HL-60 (cell line): ENCODE measurements at regions not wholly inside any gene's neighbourhood (a gene's known extent, or its start where the extent isn't known, plus 50 kb on each side); places are given as distances from the start of the nearest gene placed in this dataset.

Experiments
- DNase-seq, 2 experiments: peaks; one replicate each; pipeline ENCODE4 v3.0.0-alpha.2; 2010 to 2020; ENCODE audit warnings: low read depth in 1 of 2, low spot score in 1 of 2
- H3K27ac ChIP-seq: fragments of 250-450 bp; sonication (Bioruptor Pico); replicated peaks from 2 replicates; pipeline ENCODE4 v1.5.1; 2020; ENCODE audit warnings: mild to moderate bottlenecking, moderate library complexity
- H3K27me3 ChIP-seq: fragments of 250-450 bp; sonication (Bioruptor Pico); 2 replicates; pipeline ENCODE4 v1.5.1; 2021; ENCODE audit warnings: mild to moderate bottlenecking, moderate library complexity; ENCODE audit not compliant: insufficient read depth, poor library complexity, severe bottlenecking
- H3K4me3 ChIP-seq: replicated peaks from 2 replicates; pipeline ENCODE4 v1.5.1; 2011; ENCODE audit warnings: mild to moderate bottlenecking, control low read depth, low read length; ENCODE audit not compliant: insufficient read depth
- GABPA ChIP-seq: IDR thresholded peaks from 2 replicates; pipeline ENCODE4 v1.6.1; 2012; ENCODE audit warnings: low read depth
- POLR2AphosphoS5 ChIP-seq: IDR thresholded peaks from 2 replicates; pipeline ENCODE4 v1.6.1; 2012; ENCODE audit warnings: low read depth
- REST ChIP-seq: IDR thresholded peaks from 2 replicates; pipeline ENCODE4 v1.6.1; 2012; ENCODE audit warnings: low read depth; ENCODE audit not compliant: insufficient replicate concordance
- SPI1 ChIP-seq: IDR thresholded peaks from 2 replicates; pipeline ENCODE4 v1.6.1; 2012; ENCODE audit warnings: low read depth, mild to moderate bottlenecking, borderline replicate concordance
- TF ChIP-seq, protein P1 (sequence below): IDR thresholded peaks from one replicate; pipeline ENCODE4 v1.5.1; 2011; ENCODE audit warnings: low read length, control low read depth, inconsistent platforms; ENCODE audit not compliant: insufficient read depth

DNA sequence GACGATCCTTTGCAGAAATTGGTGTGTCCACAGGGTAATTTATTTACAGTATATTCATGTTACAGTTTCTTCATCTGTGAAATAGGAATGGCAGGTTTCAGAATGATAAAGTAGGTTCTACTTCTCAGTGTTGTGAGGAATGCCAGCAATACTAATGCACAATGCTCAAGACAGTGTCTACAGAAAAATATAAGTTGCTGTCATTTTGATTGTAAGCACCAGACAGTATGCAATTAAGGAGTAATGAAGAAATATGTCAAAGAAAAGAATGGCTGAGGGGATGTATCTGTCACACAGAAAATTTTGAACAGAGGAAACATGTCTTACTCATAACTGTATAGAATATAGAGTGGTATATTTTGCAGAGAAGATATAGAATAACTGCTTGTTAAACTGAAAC is 525.4 kb downstream of the GALC start:
- DNase-seq, result no peak
- Histone ChIP-seq H3K4me3 (no peak overlapping the region), H3K27ac (no peak overlapping the region), H3K27me3 (no peaks in the 10 kb centered on the region)
- TF ChIP-seq, protein P1, sequence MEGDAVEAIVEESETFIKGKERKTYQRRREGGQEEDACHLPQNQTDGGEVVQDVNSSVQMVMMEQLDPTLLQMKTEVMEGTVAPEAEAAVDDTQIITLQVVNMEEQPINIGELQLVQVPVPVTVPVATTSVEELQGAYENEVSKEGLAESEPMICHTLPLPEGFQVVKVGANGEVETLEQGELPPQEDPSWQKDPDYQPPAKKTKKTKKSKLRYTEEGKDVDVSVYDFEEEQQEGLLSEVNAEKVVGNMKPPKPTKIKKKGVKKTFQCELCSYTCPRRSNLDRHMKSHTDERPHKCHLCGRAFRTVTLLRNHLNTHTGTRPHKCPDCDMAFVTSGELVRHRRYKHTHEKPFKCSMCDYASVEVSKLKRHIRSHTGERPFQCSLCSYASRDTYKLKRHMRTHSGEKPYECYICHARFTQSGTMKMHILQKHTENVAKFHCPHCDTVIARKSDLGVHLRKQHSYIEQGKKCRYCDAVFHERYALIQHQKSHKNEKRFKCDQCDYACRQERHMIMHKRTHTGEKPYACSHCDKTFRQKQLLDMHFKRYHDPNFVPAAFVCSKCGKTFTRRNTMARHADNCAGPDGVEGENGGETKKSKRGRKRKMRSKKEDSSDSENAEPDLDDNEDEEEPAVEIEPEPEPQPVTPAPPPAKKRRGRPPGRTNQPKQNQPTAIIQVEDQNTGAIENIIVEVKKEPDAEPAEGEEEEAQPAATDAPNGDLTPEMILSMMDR, result no peak
- TF ChIP-seq SPI1 (no peak), GABPA (no peak), REST (no peak), POLR2AphosphoS5 (no peak)

GRCh38 chr14:87465770-87466169 is 527.2 kb downstream of the GALC start:
- H3K4me3 ChIP-seq, result no peak overlapping the region
- H3K27ac ChIP-seq, result no peak overlapping the region
- no peak for DNase-seq
- H3K27me3 ChIP-seq, result no peaks in the 10 kb centered on the region
- TF ChIP-seq SPI1 (no peak), GABPA (no peak), POLR2AphosphoS5 (no peak), REST (no peak)
- TF ChIP-seq, protein P1, result no peak

GRCh38 chr14:87461704-87462103 is 531.3 kb downstream of the GALC start:
- Histone ChIP-seq H3K27me3 (no peaks in the 10 kb centered on the region), H3K4me3 (no peak overlapping the region), H3K27ac (no peak overlapping the region)
- TF ChIP-seq SPI1, result no peak
- DNase-seq, result no peak

- H3K4me3 ChIP-seq, result no peak overlapping the region
- DNase-seq, result no peak
- TF ChIP-seq, protein P1, result no peak
- no peak for TF ChIP-seq REST
- no peak for TF ChIP-seq GABPA
- TF ChIP-seq SPI1, result no peak
- TF ChIP-seq POLR2AphosphoS5, result no peak
- no peak overlapping the region for H3K27ac ChIP-seq
- H3K27me3 ChIP-seq, result no peaks in the 10 kb centered on the region
These were observed 535.3 kb downstream of the GALC start for GRCh38 chr14:87457720-87458119.
